HEK293 (cell line): ENCODE measurements at regions not wholly inside any gene's neighbourhood (a gene's known extent, or its start where the extent isn't known, plus 50 kb on each side); places are given as distances from the start of the nearest gene placed in this dataset.

Experiments
- CTCF ChIA-PET: fragments of 350-600 bp; formaldehyde crosslinking; extraction: SDS; loops from one replicate; lab custom pipeline; 2021; ENCODE audit warnings: antibody characterized with exemption; lab: Yijun Ruan, JAX
- POLR2A ChIA-PET: fragments of 300-600 bp; formaldehyde crosslinking; extraction: SDS; loops from one replicate; lab custom pipeline; 2020; ENCODE audit warnings: antibody characterized with exemption, inconsistent platforms; lab: Yijun Ruan, JAX
- H3K27ac ChIP-seq: fragments of 200-500 bp; sonication (Bioruptor generic); 2 replicates; pipeline ENCODE4 v1.5.1; 2014; ENCODE audit warnings: low read depth, low read length, control low read depth, inconsistent platforms; ENCODE audit errors: extremely low read depth
- H3K36me3 ChIP-seq, 2 experiments: fragments of 200-500 bp in 1 of 2; sonication (Bioruptor generic) in 1 of 2; 1 replicate in 1 of 2; 2 replicates in 1 of 2; pipeline ENCODE4 v1.5.1; 2014 to 2017; ENCODE audit warnings: inconsistent platforms in 2 of 2, low read length in 2 of 2; ENCODE audit not compliant: control insufficient read depth in 2 of 2, insufficient read depth in 1 of 2
- H3K4me1 ChIP-seq: fragments of 200-500 bp; sonication (Bioruptor generic); 2 replicates; pipeline ENCODE4 v1.5.1; 2014; ENCODE audit warnings: mild to moderate bottlenecking, low read length, inconsistent platforms; ENCODE audit not compliant: control insufficient read depth, insufficient read depth
- H3K4me3 ChIP-seq: 2 replicates; pipeline ENCODE4 v1.5.1; 2011; ENCODE audit warnings: low read depth, mild to moderate bottlenecking, control low read depth, low read length, moderate library complexity
- H3K9me3 ChIP-seq: fragments of 200-500 bp; sonication (Bioruptor generic); 2 replicates; pipeline ENCODE4 v1.5.1; 2014; ENCODE audit warnings: low read depth, low read length, inconsistent platforms; ENCODE audit not compliant: control insufficient read depth, insufficient read depth
- GLI2 ChIP-seq: fragments of 450-650 bp; formaldehyde crosslinking; IDR thresholded peaks from 2 replicates; pipeline ENCODE4; 2017; ENCODE audit warnings: missing biosample characterization, missing genetic modification characterization, low read depth, borderline replicate concordance
- SALL2 ChIP-seq: fragments of 450-650 bp; formaldehyde crosslinking; IDR thresholded peaks from 2 replicates; pipeline ENCODE4 v1.5.0; 2017; ENCODE audit warnings: missing biosample characterization, mild to moderate bottlenecking, missing genetic modification characterization, borderline replicate concordance
- SP3 ChIP-seq: fragments of 450-650 bp; formaldehyde crosslinking; IDR thresholded peaks from 2 replicates; pipeline ENCODE4 v1.5.1; 2016; ENCODE audit warnings: missing biosample characterization, missing genetic modification characterization
- YY1 ChIP-seq: fragments of 450-650 bp; formaldehyde crosslinking; IDR thresholded peaks from 2 replicates; pipeline ENCODE4 v1.5.1; 2018; ENCODE audit warnings: missing biosample characterization, missing genetic modification characterization
- ZNF10 ChIP-seq: fragments of 450-650 bp; formaldehyde crosslinking; IDR thresholded peaks from 2 replicates; pipeline ENCODE4 v1.5.1; 2017; ENCODE audit warnings: missing biosample characterization, missing genetic modification characterization
- ZNF133 ChIP-seq: fragments of 450-650 bp; formaldehyde crosslinking; IDR thresholded peaks from 2 replicates; pipeline ENCODE4 v1.5.1; 2016; ENCODE audit warnings: missing biosample characterization, missing genetic modification characterization
- ZNF175 ChIP-seq: fragments of 450-650 bp; formaldehyde crosslinking; IDR thresholded peaks from 2 replicates; pipeline ENCODE4 v1.5.1; 2016; ENCODE audit warnings: missing biosample characterization, missing genetic modification characterization
- ZNF248 ChIP-seq: fragments of 450-650 bp; formaldehyde crosslinking; IDR thresholded peaks from 2 replicates; pipeline ENCODE4 v1.5.1; 2017; ENCODE audit warnings: missing biosample characterization, missing genetic modification characterization
- ZNF302 ChIP-seq: fragments of 450-650 bp; formaldehyde crosslinking; IDR thresholded peaks from 2 replicates; pipeline ENCODE4 v1.5.1; 2016; ENCODE audit warnings: missing biosample characterization, missing genetic modification characterization, low read depth
- ZNF423 ChIP-seq: fragments of 450-650 bp; formaldehyde crosslinking; IDR thresholded peaks from 2 replicates; pipeline ENCODE4 v1.5.1; 2016; ENCODE audit warnings: missing biosample characterization, missing genetic modification characterization
- ZNF48 ChIP-seq: fragments of 450-650 bp; formaldehyde crosslinking; IDR thresholded peaks from 2 replicates; pipeline ENCODE4 v1.5.1; 2016; ENCODE audit warnings: missing biosample characterization, missing genetic modification characterization
- ZNF558 ChIP-seq: fragments of 450-650 bp; formaldehyde crosslinking; IDR thresholded peaks from 2 replicates; pipeline ENCODE4 v1.5.1; 2016; ENCODE audit warnings: missing biosample characterization, missing genetic modification characterization
- ZNF585B ChIP-seq: fragments of 450-650 bp; formaldehyde crosslinking; IDR thresholded peaks from 2 replicates; pipeline ENCODE4 v1.5.1; 2016; ENCODE audit warnings: missing biosample characterization, missing genetic modification characterization
- ZNF830 ChIP-seq: fragments of 450-650 bp; IDR thresholded peaks from 2 replicates; pipeline ENCODE4 v1.5.0; 2018; ENCODE audit warnings: missing biosample characterization, missing genetic modification characterization, low read depth, mild to moderate bottlenecking, moderate library complexity
- ZNF837 ChIP-seq: fragments of 450-650 bp; formaldehyde crosslinking; IDR thresholded peaks from 2 replicates; pipeline ENCODE4 v1.5.1; 2016; ENCODE audit warnings: missing biosample characterization, missing genetic modification characterization
- ZSCAN30 ChIP-seq: fragments of 450-650 bp; IDR thresholded peaks from 2 replicates; pipeline ENCODE4 v1.5.1; 2018; ENCODE audit warnings: missing biosample characterization, mild to moderate bottlenecking, missing genetic modification characterization, moderate library complexity
- TF ChIP-seq, protein P1 (sequence below): fragments of 450-650 bp; formaldehyde crosslinking; IDR thresholded peaks from 2 replicates; pipeline ENCODE4 v1.5.1; 2016; ENCODE audit warnings: missing biosample characterization, missing genetic modification characterization
- TF ChIP-seq, protein P2 (sequence below): fragments of 450-650 bp; formaldehyde crosslinking; IDR thresholded peaks from 2 replicates; pipeline ENCODE4 v1.5.1; 2016; ENCODE audit warnings: missing biosample characterization, missing genetic modification characterization
- TF ChIP-seq, protein P3 (sequence below): IDR thresholded peaks from 2 replicates; pipeline ENCODE4 v1.6.1; 2011; ENCODE audit warnings: mild to moderate bottlenecking, low read depth, low read length, borderline replicate concordance
- TF ChIP-seq, protein P4 (sequence below): fragments of 450-650 bp; IDR thresholded peaks from 2 replicates; pipeline ENCODE4 v1.5.1; 2018; ENCODE audit warnings: missing biosample characterization, missing genetic modification characterization
- TF ChIP-seq, protein P5 (sequence below): fragments of 450-650 bp; formaldehyde crosslinking; IDR thresholded peaks from 2 replicates; pipeline ENCODE4 v1.5.1; 2016; ENCODE audit warnings: missing biosample characterization, missing genetic modification characterization

DNA sequence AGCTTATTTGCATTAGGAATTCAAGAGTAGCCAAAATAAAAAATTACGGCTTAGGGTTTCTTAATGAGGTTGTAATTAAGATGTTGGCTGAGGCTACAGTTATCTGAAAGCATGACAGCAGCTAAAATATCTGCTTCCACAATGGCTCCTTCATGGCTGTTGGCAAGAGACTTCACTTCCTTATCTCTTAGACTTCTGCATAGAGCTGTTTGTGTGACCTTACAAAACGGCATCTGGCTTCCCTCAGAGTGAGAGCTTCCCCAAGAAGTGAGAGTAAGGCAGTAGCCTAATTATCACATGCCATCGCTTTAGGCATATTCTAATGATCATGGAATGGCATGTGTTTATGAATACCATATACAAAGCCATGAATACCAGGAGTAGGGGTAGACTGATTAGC, 57.6 kb downstream of the CCDC59 start:
- no peak overlapping the region for H3K4me3 ChIP-seq

DNA sequence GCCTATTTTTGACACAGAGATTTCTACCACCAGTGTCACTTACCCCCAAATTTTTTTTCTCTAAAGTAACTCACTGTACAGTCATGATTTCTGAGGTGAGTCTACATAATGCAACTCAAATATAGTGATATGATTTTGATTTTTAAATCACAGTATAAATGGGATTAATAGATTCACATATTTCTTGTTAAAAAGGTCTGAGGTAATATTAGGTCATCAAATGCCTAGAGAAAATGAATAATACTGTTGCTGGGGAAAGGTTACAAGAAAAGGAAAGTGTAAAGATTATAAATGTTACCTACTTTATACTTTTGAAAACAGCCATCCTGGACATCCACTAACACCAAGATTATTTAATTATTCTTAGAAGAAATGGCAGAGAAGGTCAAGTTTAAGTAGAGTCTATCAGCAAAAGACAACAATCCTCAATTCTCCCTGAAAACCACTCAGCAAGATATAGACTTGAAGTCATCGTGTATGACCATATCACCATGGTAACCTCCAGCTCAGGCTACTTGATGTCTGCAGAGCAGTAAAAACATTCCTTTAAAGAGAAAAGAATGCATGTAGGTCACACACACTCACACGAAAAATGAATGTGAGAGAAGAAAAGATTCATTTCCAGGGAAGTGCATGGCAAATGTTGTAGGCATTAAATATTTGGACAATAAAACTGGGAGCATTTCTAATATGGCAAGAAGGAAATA, 58.7 kb downstream of the CCDC59 start:
- ChIA-PET CTCF (no interaction called here), POLR2A (no interaction called here)
- Histone ChIP-seq H3K4me1 (no peaks in the 10 kb centered on the region), H3K4me3 (no peak overlapping the region), H3K27ac (no peak overlapping the region), H3K36me3 (no peaks in the 10 kb centered on the region), H3K9me3 (no peaks in the 10 kb centered on the region)
- TF ChIP-seq, protein P1, sequence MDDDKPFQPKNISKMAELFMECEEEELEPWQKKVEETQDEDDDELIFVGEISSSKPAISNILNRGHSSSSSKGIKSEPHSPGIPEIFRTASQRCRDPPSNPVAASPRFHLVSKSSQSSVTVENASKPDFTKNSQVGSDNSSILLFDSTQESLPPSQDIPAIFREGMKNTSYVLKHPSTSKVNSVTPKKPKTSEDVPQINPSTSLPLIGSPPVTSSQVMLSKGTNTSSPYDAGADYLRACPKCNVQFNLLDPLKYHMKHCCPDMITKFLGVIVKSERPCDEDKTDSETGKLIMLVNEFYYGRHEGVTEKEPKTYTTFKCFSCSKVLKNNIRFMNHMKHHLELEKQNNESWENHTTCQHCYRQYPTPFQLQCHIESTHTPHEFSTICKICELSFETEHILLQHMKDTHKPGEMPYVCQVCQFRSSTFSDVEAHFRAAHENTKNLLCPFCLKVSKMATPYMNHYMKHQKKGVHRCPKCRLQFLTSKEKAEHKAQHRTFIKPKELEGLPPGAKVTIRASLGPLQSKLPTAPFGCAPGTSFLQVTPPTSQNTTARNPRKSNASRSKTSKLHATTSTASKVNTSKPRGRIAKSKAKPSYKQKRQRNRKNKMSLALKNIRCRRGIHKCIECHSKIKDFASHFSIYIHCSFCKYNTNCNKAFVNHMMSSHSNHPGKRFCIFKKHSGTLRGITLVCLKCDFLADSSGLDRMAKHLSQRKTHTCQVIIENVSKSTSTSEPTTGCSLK (tag by site-specific recombination) = no peak
- no peak for TF ChIP-seq ZNF248 (tag by site-specific recombination)
- TF ChIP-seq ZNF175 = no peak
- no peak for TF ChIP-seq ZNF10
- TF ChIP-seq SP3 (tag by site-specific recombination) = no peak
- TF ChIP-seq ZNF423 (tag by site-specific recombination) = no peak
- no peak for TF ChIP-seq ZNF837 (tag by site-specific recombination)
- no peak for TF ChIP-seq ZNF48 (tag by site-specific recombination)
- TF ChIP-seq ZNF302 (tag by site-specific recombination) = no peak
- TF ChIP-seq, protein P2, sequence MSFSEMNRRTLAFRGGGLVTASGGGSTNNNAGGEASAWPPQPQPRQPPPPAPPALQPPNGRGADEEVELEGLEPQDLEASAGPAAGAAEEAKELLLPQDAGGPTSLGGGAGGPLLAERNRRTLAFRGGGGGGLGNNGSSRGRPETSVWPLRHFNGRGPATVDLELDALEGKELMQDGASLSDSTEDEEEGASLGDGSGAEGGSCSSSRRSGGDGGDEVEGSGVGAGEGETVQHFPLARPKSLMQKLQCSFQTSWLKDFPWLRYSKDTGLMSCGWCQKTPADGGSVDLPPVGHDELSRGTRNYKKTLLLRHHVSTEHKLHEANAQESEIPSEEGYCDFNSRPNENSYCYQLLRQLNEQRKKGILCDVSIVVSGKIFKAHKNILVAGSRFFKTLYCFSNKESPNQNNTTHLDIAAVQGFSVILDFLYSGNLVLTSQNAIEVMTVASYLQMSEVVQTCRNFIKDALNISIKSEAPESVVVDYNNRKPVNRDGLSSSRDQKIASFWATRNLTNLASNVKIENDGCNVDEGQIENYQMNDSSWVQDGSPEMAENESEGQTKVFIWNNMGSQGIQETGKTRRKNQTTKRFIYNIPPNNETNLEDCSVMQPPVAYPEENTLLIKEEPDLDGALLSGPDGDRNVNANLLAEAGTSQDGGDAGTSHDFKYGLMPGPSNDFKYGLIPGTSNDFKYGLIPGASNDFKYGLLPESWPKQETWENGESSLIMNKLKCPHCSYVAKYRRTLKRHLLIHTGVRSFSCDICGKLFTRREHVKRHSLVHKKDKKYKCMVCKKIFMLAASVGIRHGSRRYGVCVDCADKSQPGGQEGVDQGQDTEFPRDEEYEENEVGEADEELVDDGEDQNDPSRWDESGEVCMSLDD (tag by site-specific recombination) = no peak
- TF ChIP-seq, protein P3, sequence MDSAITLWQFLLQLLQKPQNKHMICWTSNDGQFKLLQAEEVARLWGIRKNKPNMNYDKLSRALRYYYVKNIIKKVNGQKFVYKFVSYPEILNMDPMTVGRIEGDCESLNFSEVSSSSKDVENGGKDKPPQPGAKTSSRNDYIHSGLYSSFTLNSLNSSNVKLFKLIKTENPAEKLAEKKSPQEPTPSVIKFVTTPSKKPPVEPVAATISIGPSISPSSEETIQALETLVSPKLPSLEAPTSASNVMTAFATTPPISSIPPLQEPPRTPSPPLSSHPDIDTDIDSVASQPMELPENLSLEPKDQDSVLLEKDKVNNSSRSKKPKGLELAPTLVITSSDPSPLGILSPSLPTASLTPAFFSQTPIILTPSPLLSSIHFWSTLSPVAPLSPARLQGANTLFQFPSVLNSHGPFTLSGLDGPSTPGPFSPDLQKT = no peak
- no peak for TF ChIP-seq ZNF830
- TF ChIP-seq, protein P4, sequence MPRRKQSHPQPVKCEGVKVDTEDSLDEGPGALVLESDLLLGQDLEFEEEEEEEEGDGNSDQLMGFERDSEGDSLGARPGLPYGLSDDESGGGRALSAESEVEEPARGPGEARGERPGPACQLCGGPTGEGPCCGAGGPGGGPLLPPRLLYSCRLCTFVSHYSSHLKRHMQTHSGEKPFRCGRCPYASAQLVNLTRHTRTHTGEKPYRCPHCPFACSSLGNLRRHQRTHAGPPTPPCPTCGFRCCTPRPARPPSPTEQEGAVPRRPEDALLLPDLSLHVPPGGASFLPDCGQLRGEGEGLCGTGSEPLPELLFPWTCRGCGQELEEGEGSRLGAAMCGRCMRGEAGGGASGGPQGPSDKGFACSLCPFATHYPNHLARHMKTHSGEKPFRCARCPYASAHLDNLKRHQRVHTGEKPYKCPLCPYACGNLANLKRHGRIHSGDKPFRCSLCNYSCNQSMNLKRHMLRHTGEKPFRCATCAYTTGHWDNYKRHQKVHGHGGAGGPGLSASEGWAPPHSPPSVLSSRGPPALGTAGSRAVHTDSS (tag by site-specific recombination) = no peak
- no peak for TF ChIP-seq ZSCAN30 (tag by site-specific recombination)
- TF ChIP-seq, protein P5, sequence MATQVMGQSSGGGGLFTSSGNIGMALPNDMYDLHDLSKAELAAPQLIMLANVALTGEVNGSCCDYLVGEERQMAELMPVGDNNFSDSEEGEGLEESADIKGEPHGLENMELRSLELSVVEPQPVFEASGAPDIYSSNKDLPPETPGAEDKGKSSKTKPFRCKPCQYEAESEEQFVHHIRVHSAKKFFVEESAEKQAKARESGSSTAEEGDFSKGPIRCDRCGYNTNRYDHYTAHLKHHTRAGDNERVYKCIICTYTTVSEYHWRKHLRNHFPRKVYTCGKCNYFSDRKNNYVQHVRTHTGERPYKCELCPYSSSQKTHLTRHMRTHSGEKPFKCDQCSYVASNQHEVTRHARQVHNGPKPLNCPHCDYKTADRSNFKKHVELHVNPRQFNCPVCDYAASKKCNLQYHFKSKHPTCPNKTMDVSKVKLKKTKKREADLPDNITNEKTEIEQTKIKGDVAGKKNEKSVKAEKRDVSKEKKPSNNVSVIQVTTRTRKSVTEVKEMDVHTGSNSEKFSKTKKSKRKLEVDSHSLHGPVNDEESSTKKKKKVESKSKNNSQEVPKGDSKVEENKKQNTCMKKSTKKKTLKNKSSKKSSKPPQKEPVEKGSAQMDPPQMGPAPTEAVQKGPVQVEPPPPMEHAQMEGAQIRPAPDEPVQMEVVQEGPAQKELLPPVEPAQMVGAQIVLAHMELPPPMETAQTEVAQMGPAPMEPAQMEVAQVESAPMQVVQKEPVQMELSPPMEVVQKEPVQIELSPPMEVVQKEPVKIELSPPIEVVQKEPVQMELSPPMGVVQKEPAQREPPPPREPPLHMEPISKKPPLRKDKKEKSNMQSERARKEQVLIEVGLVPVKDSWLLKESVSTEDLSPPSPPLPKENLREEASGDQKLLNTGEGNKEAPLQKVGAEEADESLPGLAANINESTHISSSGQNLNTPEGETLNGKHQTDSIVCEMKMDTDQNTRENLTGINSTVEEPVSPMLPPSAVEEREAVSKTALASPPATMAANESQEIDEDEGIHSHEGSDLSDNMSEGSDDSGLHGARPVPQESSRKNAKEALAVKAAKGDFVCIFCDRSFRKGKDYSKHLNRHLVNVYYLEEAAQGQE = no peak
- TF ChIP-seq SALL2 (tag by site-specific recombination) = no peak
- TF ChIP-seq ZNF558 (tag by site-specific recombination) = no peak
- TF ChIP-seq GLI2 (tag by site-specific recombination) = no peak
- no peak for TF ChIP-seq YY1 (tag by site-specific recombination)
- TF ChIP-seq ZNF133 (tag by site-specific recombination) = no peak

More for the DNA sequence above, 57.6 kb downstream of the CCDC59 start:
- Histone ChIP-seq H3K27ac (no peak overlapping the region), H3K36me3 (no peaks in the 10 kb centered on the region), H3K4me1 (no peaks in the 10 kb centered on the region), H3K9me3 (no peaks in the 10 kb centered on the region)
- ChIA-PET CTCF (no interaction called here), POLR2A (no interaction called here)
- no peak for TF ChIP-seq ZNF585B (tag by site-specific recombination)
